A549 (cell line): ENCODE measurements at regions not wholly inside any gene's neighbourhood (a gene's known extent, or its start where the extent isn't known, plus 50 kb on each side); places are given as distances from the start of the nearest gene placed in this dataset.

ENCODE experiments used
- ATAC-seq, 2 experiments: fragments of 200-7000 bp in 1 of 2; fragments of >200 bp in 1 of 2; cut with Nextera tagmentation in 1 of 2; cut with Tn5 transposase in 1 of 2; 3 replicates each; pipeline versions ENCODE4 v1.8.0 to v1.9.1; 2018 to 2020; ENCODE audit warnings: mild to moderate bottlenecking in 1 of 2, moderate library complexity in 1 of 2
- CTCF ChIA-PET: fragments of 300-600 bp; sonication (Branson Sonifier 250); formaldehyde crosslinking; extraction: SDS; loops from one replicate; lab custom pipeline; 2021; ENCODE audit warnings: antibody characterized with exemption, inconsistent platforms; lab: Yijun Ruan, JAX
- POLR2A ChIA-PET: fragments of 350-600 bp; formaldehyde crosslinking; extraction: SDS; loops from one replicate; lab custom pipeline; 2021; ENCODE audit warnings: antibody characterized with exemption, inconsistent platforms; lab: Yijun Ruan, JAX
- DNase-seq, 2 experiments: peaks; one replicate each; pipeline versions ENCODE4 v3.0.0 to v3.0.0-alpha.2; 2011 to 2016; ENCODE audit warnings: low read depth in 1 of 2, low spot score in 1 of 2
- FAIRE-seq: peaks from 2 replicates; lab custom pipeline; 2011; peaks lifted over from hg19 to GRCh38; lab: Jason Lieb, UNC
- H3K27ac ChIP-seq, 2 experiments: fragments of >200 bp; sonication (Bioruptor Twin); formaldehyde crosslinking; 3 replicates each; pipeline ENCODE4 v1.5.1; 2016 to 2017
- H3K4me1 ChIP-seq: fragments of >200 bp; sonication (Bioruptor Twin); formaldehyde crosslinking; 3 replicates; pipeline ENCODE4 v1.6.1; 2016
- H3K4me2 ChIP-seq: fragments of >200 bp; sonication (Bioruptor Twin); formaldehyde crosslinking; 3 replicates; pipeline ENCODE4 v1.6.1; 2016
- H3K4me3 ChIP-seq: fragments of >200 bp; sonication (Bioruptor Twin); formaldehyde crosslinking; 3 replicates; pipeline ENCODE4 v1.5.1; 2016
- H3K9me3 ChIP-seq: fragments of >200 bp; sonication (Bioruptor Twin); formaldehyde crosslinking; 3 replicates; pipeline ENCODE4 v1.6.1; 2016
- ATOH8 ChIP-seq: fragments of 250-450 bp; sonication (Bioruptor Pico); IDR thresholded peaks from 2 replicates; pipeline ENCODE4 v1.5.0; 2020; ENCODE audit warnings: low read depth, mild to moderate bottlenecking, moderate library complexity
- CHD2 ChIP-seq: fragments of 150-350 bp; IDR thresholded peaks from 2 replicates; pipeline ENCODE4 v1.6.1; 2014; ENCODE audit warnings: low read length; ENCODE audit not compliant: partially characterized antibody
- CHD4 ChIP-seq: fragments of 200-600 bp; sonication (generic); IDR thresholded peaks from 2 replicates; pipeline ENCODE4 v1.6.1; 2016; ENCODE audit warnings: antibody characterized with exemption, mild to moderate bottlenecking, borderline replicate concordance
- CTCF ChIP-seq: fragments of >200 bp; sonication (Bioruptor Twin); formaldehyde crosslinking; IDR thresholded peaks from 3 replicates; pipeline ENCODE4 v1.5.1; 2016
- E2F6 ChIP-seq: IDR thresholded peaks from 2 replicates; pipeline ENCODE4 v1.6.1; 2012; ENCODE audit warnings: low read depth, borderline replicate concordance
- ESRRA ChIP-seq: fragments of 150-350 bp; IDR thresholded peaks from 2 replicates; pipeline ENCODE4 v1.6.1; 2014; ENCODE audit warnings: mild to moderate bottlenecking, low read length, borderline replicate concordance
- FOSL2 ChIP-seq, 2 experiments: fragments of 450-650 bp in 1 of 2; fragments of >200 bp in 1 of 2; sonication (Bioruptor Twin) in 1 of 2; formaldehyde crosslinking; IDR thresholded peaks; 2 replicates each; pipeline versions ENCODE4 v1.5.0 to v1.6.1; 2016 to 2020; ENCODE audit warnings: mild to moderate bottlenecking in 1 of 2, moderate library complexity in 1 of 2
- FOXS1 ChIP-seq: fragments of 250-450 bp; sonication (Bioruptor Pico); IDR thresholded peaks from 2 replicates; pipeline ENCODE4 v1.5.0; 2020; ENCODE audit warnings: mild to moderate bottlenecking, moderate library complexity
- HDAC2 ChIP-seq: fragments of 200-600 bp; sonication (generic); IDR thresholded peaks from 2 replicates; pipeline ENCODE4 v1.6.1; 2016
- JUNB ChIP-seq: fragments of >200 bp; sonication (Bioruptor Twin); formaldehyde crosslinking; IDR thresholded peaks from 2 replicates; pipeline ENCODE4 v1.6.1; 2016
- KDM1A ChIP-seq: fragments of 200-600 bp; sonication (generic); IDR thresholded peaks from 2 replicates; pipeline ENCODE4 v1.6.1; 2016; ENCODE audit warnings: low read depth, mild to moderate bottlenecking
- KDM5A ChIP-seq: fragments of 200-600 bp; sonication (generic); IDR thresholded peaks from 2 replicates; pipeline ENCODE4 v1.6.1; 2016; ENCODE audit warnings: antibody characterized with exemption, mild to moderate bottlenecking
- NPAS2 ChIP-seq: fragments of 250-450 bp; sonication (Bioruptor Pico); IDR thresholded peaks from 2 replicates; pipeline ENCODE4 v1.8.0; 2022; ENCODE audit warnings: mild to moderate bottlenecking, moderate library complexity, borderline replicate concordance
- NR3C1 ChIP-seq: fragments of >200 bp; sonication (Bioruptor Twin); formaldehyde crosslinking; IDR thresholded peaks from 3 replicates; pipeline ENCODE4 v1.6.1; 2017
- PBX3 ChIP-seq: IDR thresholded peaks from 2 replicates; pipeline ENCODE4 v1.6.1; 2012
- POLR2A ChIP-seq: IDR thresholded peaks from 2 replicates; pipeline ENCODE4 v1.6.1; 2012; ENCODE audit warnings: mild to moderate bottlenecking, low read length
- RARB ChIP-seq: fragments of 250-450 bp; sonication (Bioruptor Pico); IDR thresholded peaks from 2 replicates; pipeline ENCODE4 v1.8.0; 2021; ENCODE audit warnings: mild to moderate bottlenecking, moderate library complexity
- RCOR1 ChIP-seq: fragments of 150-350 bp; IDR thresholded peaks from 2 replicates; pipeline ENCODE4 v1.6.1; 2014; ENCODE audit warnings: antibody characterized with exemption, low read length, low read depth
- SMC3 ChIP-seq: fragments of >200 bp; sonication (Bioruptor Twin); formaldehyde crosslinking; IDR thresholded peaks from 3 replicates; pipeline ENCODE4 v1.6.1; 2018; ENCODE audit warnings: inconsistent platforms
- TP53 ChIP-seq: fragments of 250-450 bp; sonication (Bioruptor Pico); IDR thresholded peaks from 2 replicates; pipeline ENCODE4 v1.5.0; 2021; ENCODE audit warnings: mild to moderate bottlenecking, moderate library complexity
- ZNF302 ChIP-seq: fragments of 250-450 bp; sonication (Bioruptor Pico); IDR thresholded peaks from 2 replicates; pipeline ENCODE4 v1.9.0; 2021; ENCODE audit warnings: inconsistent platforms, mild to moderate bottlenecking, moderate library complexity
- WGBS: methylation state at CpG from one replicate; pipeline ENCODE4 v1.1.6; 2017; ENCODE audit errors: missing lambda C conversion rate; 5-methylcytosine and 5-hydroxymethylcytosine counted together
- TF ChIP-seq, protein P1 (sequence below): fragments of 200-600 bp; sonication (generic); IDR thresholded peaks from 2 replicates; pipeline ENCODE4 v1.6.1; 2016; ENCODE audit warnings: antibody characterized with exemption, mild to moderate bottlenecking, moderate library complexity

- H3K9me3 ChIP-seq: no peaks in the 10 kb centered on the region
- DNase-seq (no peak), FAIRE-seq (no peak), ATAC-seq (no peak)
- no peak overlapping the region for H3K4me3 ChIP-seq
- ChIA-PET CTCF (interaction anchor here (0.6 to 3.2 kb wide), 7 partner anchors 10 to 116 kb away, joined by 3 to 14 read pairs (median 3); no protein-coding TSS in a partner anchor), POLR2A (no interaction called here)
- 77% methylated on average over 5 of the region's 5 CpGs for WGBS
- H3K27ac ChIP-seq: no peak overlapping the region
- H3K4me1 ChIP-seq: 0 out of 3 replicates have a peak, but pooled peaks cover 5% of the 10 kb centered on the region
- H3K4me2 ChIP-seq: no peak overlapping the region
- TF ChIP-seq CHD2: no peak
- no peak for TF ChIP-seq SMC3
- no peak for TF ChIP-seq ZNF302 (CRISPR knock-in tag)
- TF ChIP-seq KDM1A: no peak
- no peak for TF ChIP-seq JUNB
- TF ChIP-seq HDAC2: no peak
Observed at GRCh38 chr10:29851241-29851640, 208.1 kb downstream of the JCAD start.

DNA sequence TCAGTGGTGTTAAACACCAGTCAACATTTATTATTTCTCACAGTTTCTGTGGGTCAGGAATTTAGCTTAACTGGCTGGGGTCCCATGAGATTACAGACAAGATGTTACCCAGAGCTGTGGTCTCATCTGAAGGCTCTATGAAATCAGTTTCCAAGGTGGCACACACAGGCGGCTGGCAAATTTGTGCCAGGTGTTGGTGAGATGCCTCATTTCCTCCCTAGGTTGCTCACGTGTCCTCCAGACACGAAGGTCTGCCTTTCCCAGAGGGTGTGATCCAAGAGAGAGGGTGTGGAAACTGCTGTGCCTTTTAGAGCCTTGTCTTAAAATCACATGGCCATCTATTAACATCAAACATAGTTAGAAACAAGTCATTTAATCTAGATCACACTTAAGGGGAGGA is 209.0 kb downstream of the JCAD start:
- FAIRE-seq (no peak), ATAC-seq (no peak), DNase-seq (no peak)
- H3K4me2 ChIP-seq: no peak overlapping the region
- H3K4me1 ChIP-seq: 0 out of 3 replicates have a peak, but pooled peaks cover 5% of the 10 kb centered on the region
- no peak overlapping the region for H3K27ac ChIP-seq
- CTCF ChIA-PET: interaction anchor here (2.9 kb wide), 1 partner anchor 8 kb away, joined by 12 read pairs; no protein-coding TSS in a partner anchor
- WGBS: 78% methylated on average over 3 of the region's 3 CpGs
- POLR2A ChIA-PET: no interaction called here
- H3K4me3 ChIP-seq: no peak overlapping the region
- TF ChIP-seq NPAS2 (CRISPR knock-in tag) (no peak), CTCF (no peak), PBX3 (no peak), CHD4 (no peak), JUNB (no peak), ATOH8 (CRISPR knock-in tag) (no peak), KDM5A (no peak), RARB (no peak), FOSL2 (IDR thresholded peaks at IDR 0.05) (no peak), FOSL2 (CRISPR knock-in tag; IDR thresholded peaks at IDR 0.05) (no peak), FOXS1 (no peak), E2F6 (no peak), TP53 (CRISPR knock-in tag) (no peak), POLR2A (no peak), ESRRA (no peak), NR3C1 (no peak), RCOR1 (no peak)
- H3K9me3 ChIP-seq: no peaks in the 10 kb centered on the region

GRCh38 chr10:29849886-29850285 is 209.5 kb downstream of the JCAD start:
- no peak for FAIRE-seq
- 74% methylated on average over 3 of the region's 3 CpGs for WGBS
- H3K9me3 ChIP-seq: 0 out of 3 replicates have a peak, but pooled peaks cover 3% of the 10 kb centered on the region
- TF ChIP-seq POLR2A (no peak), NR3C1 (no peak)
- TF ChIP-seq, protein P1, sequence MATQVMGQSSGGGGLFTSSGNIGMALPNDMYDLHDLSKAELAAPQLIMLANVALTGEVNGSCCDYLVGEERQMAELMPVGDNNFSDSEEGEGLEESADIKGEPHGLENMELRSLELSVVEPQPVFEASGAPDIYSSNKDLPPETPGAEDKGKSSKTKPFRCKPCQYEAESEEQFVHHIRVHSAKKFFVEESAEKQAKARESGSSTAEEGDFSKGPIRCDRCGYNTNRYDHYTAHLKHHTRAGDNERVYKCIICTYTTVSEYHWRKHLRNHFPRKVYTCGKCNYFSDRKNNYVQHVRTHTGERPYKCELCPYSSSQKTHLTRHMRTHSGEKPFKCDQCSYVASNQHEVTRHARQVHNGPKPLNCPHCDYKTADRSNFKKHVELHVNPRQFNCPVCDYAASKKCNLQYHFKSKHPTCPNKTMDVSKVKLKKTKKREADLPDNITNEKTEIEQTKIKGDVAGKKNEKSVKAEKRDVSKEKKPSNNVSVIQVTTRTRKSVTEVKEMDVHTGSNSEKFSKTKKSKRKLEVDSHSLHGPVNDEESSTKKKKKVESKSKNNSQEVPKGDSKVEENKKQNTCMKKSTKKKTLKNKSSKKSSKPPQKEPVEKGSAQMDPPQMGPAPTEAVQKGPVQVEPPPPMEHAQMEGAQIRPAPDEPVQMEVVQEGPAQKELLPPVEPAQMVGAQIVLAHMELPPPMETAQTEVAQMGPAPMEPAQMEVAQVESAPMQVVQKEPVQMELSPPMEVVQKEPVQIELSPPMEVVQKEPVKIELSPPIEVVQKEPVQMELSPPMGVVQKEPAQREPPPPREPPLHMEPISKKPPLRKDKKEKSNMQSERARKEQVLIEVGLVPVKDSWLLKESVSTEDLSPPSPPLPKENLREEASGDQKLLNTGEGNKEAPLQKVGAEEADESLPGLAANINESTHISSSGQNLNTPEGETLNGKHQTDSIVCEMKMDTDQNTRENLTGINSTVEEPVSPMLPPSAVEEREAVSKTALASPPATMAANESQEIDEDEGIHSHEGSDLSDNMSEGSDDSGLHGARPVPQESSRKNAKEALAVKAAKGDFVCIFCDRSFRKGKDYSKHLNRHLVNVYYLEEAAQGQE: no peak
- no peak overlapping the region for H3K27ac ChIP-seq
- 0 out of 3 replicates have a peak, but pooled peaks cover 3% of the 10 kb centered on the region for H3K4me1 ChIP-seq
- H3K4me3 ChIP-seq: no peak overlapping the region
- ChIA-PET POLR2A (no interaction called here), CTCF (interaction anchor here (1.0 to 2.9 kb wide), 2 partner anchors 8 to 34 kb away, joined by 3 to 12 read pairs; no protein-coding TSS in a partner anchor)
- no peak overlapping the region for H3K4me2 ChIP-seq
- ATAC-seq: no peak
- DNase-seq: no peak
